ENCODE measurements at regions not wholly inside any gene's neighbourhood (a gene's known extent, or its start where the extent isn't known, plus 50 kb on each side); places are given as distances from the start of the nearest gene placed in this dataset.

- Histone ChIP-seq H3K27me3 (no peaks in the 10 kb centered on the region), H3K9me3 (no peaks in the 10 kb centered on the region), H3K4me1 (no peaks in the 10 kb centered on the region), H3K27ac (no peak overlapping the region), H3K4me3 (no peak overlapping the region), H3K36me3 (no peaks in the 10 kb centered on the region)
- DNase-seq, result no peak
- no peak for TF ChIP-seq CTCF (IDR thresholded peaks at IDR 0.05)
- no peak for TF ChIP-seq POLR2A (IDR thresholded peaks at IDR 0.05)
These were observed 142.9 kb upstream of the SOX4 start for GRCh38 chr6:21450628-21451027.

- Histone ChIP-seq H3K4me1 (no peaks in the 10 kb centered on the region), H3K27me3 (no peaks in the 10 kb centered on the region), H3K36me3 (no peaks in the 10 kb centered on the region), H3K9me3 (no peaks in the 10 kb centered on the region), H3K4me3 (no peak overlapping the region), H3K27ac (no peak overlapping the region)
- no peak for DNase-seq
- TF ChIP-seq CTCF (IDR thresholded peaks at IDR 0.05) (no peak), POLR2A (IDR thresholded peaks at IDR 0.05) (no peak)
These were observed 142.0 kb upstream of the SOX4 start for GRCh38 chr6:21451546-21452013.

GRCh38 chr6:21454262-21454661 lies 139.3 kb upstream of the SOX4 start:
- Histone ChIP-seq H3K4me3 (no peak overlapping the region), H3K27ac (no peak overlapping the region), H3K36me3 (no peaks in the 10 kb centered on the region), H3K9me3 (no peaks in the 10 kb centered on the region), H3K4me1 (no peaks in the 10 kb centered on the region), H3K27me3 (no peaks in the 10 kb centered on the region)
- DNase-seq, result no peak
- no peak for TF ChIP-seq CTCF (IDR thresholded peaks at IDR 0.05)
- no peak for TF ChIP-seq POLR2A (IDR thresholded peaks at IDR 0.05)

- Histone ChIP-seq H3K4me1 (no peaks in the 10 kb centered on the region), H3K27ac (no peak overlapping the region), H3K9me3 (no peaks in the 10 kb centered on the region), H3K27me3 (no peaks in the 10 kb centered on the region), H3K4me3 (no peak overlapping the region), H3K36me3 (no peaks in the 10 kb centered on the region)
- TF ChIP-seq CTCF (IDR thresholded peaks at IDR 0.05) (no peak), POLR2A (IDR thresholded peaks at IDR 0.05) (no peak)
- DNase-seq, result no peak
These were observed 138.5 kb upstream of the SOX4 start for GRCh38 chr6:21455071-21455470.

GRCh38 chr6:21457647-21458046 lies 135.9 kb upstream of the SOX4 start:
- TF ChIP-seq POLR2A (IDR thresholded peaks at IDR 0.05), result no peak
- no peak for TF ChIP-seq CTCF (IDR thresholded peaks at IDR 0.05)
- no peak overlapping the region for H3K4me3 ChIP-seq
- H3K4me1 ChIP-seq, result no peaks in the 10 kb centered on the region
- DNase-seq, result no peak
- no peaks in the 10 kb centered on the region for H3K27me3 ChIP-seq
- H3K27ac ChIP-seq, result no peak overlapping the region
- H3K36me3 ChIP-seq, result no peaks in the 10 kb centered on the region
- H3K9me3 ChIP-seq, result no peaks in the 10 kb centered on the region

- no peak overlapping the region for H3K4me3 ChIP-seq
- no peaks in the 10 kb centered on the region for H3K36me3 ChIP-seq
- DNase-seq, result no peak
- no peaks in the 10 kb centered on the region for H3K4me1 ChIP-seq
- no peak overlapping the region for H3K27ac ChIP-seq
- no peaks in the 10 kb centered on the region for H3K9me3 ChIP-seq
- TF ChIP-seq CTCF (IDR thresholded peaks at IDR 0.05) (no peak), POLR2A (IDR thresholded peaks at IDR 0.05) (no peak)
- H3K27me3 ChIP-seq, result no peaks in the 10 kb centered on the region
These were observed 133.9 kb upstream of the SOX4 start for GRCh38 chr6:21459641-21460040.

Data from Peyer's patch (tissue), 4 donors.